ENCODE measurements at regions not wholly inside any gene's neighbourhood (a gene's known extent, or its start where the extent isn't known, plus 50 kb on each side); places are given as distances from the start of the nearest gene placed in this dataset.
A peak's percentile ranks its signal among the peaks of the same experiment; 100 is the strongest.

DNA sequence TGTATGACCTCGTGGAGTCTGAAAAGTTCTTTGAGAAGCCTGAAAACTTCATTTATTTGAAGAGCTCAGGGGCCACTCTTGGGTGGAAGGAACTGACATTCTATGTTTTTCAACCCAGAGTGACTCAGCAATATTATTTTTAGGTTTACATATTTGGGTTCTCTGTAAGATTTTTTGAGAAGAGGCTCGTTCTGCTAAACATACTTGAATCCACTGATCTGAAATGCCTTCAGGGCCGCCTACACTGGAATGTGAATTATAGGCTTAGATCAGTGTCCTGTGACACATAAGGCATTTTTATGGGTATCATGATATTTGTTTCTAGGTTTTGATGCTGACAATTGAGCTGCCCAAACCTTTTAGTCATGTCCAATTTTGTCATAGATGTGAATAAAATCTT lies 86.2 kb downstream of the PSAT1 start:
- TF ChIP-seq GATA2 (IDR thresholded peaks at IDR 0.05; ENCODE audit: low read depth, low read length) (no peak), GATA3 (IDR thresholded peaks at IDR 0.05; ENCODE audit: low read depth, low read length) (no peak)

- no peak for TF ChIP-seq GATA3 (IDR thresholded peaks at IDR 0.05; ENCODE audit: low read depth, low read length)
Observed at GRCh38 chr9:78386348-78386747, 89.4 kb downstream of the PSAT1 start.

GRCh38 chr9:78386773-78387172 lies 89.8 kb downstream of the PSAT1 start:
- TF ChIP-seq GATA3 (IDR thresholded peaks at IDR 0.05; ENCODE audit: low read depth, low read length) (no peak), GATA2 (IDR thresholded peaks at IDR 0.05; ENCODE audit: low read depth, low read length) (no peak)

- TF ChIP-seq GATA3 (IDR thresholded peaks at IDR 0.05; ENCODE audit: low read depth, low read length): no peak
- TF ChIP-seq GATA2 (IDR thresholded peaks at IDR 0.05; ENCODE audit: low read depth, low read length): no peak
Observed at GRCh38 chr9:78393340-78393739, 96.4 kb downstream of the PSAT1 start.

DNA sequence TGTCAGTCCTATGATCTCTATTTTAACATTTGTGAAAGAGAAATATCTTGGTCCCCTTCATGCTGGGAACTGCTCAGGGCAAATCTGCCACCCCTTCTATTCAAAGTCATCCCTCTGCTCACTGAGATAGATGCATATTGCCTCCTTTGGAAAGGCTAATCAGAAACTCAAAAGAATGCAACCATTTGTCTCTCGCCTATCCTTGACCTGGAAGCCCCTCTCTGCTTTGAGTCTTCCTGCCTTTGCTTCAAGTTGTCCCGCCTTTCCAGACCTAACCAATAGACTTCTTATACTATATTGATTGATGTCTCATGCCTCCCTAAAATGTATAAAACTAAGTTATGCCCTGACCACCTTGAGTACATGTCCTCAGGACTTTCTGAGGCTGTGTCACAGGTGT lies 97.0 kb downstream of the PSAT1 start:
- TF ChIP-seq GATA3 (IDR thresholded peaks at IDR 0.05; ENCODE audit: low read depth, low read length) (no peak), GATA2 (IDR thresholded peaks at IDR 0.05; ENCODE audit: low read depth, low read length) (no peak)

DNA sequence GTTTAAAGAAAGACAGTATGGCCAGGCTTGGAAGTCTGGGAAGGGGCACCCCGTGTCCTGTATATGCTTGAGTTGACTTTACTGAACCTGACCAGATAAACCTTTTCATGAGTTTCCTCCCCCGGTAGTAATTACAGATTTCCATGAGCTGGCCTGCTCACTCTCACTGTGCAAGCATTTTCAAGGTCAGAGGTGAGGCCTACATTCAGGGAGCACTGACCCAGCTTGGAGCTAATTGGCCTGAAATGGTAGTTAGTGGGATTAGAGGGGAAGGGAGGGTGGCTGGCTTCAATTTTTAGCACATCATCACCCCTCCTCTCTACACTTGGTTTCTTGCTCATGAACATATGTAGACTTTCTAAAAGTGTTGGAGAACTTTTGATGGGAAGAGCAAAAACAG lies 99.2 kb downstream of the PSAT1 start:
- TF ChIP-seq GATA3 (IDR thresholded peaks at IDR 0.05; ENCODE audit: low read depth, low read length): no peak
- TF ChIP-seq GATA2 (IDR thresholded peaks at IDR 0.05; ENCODE audit: low read depth, low read length): no peak

- TF ChIP-seq GATA3 (IDR thresholded peaks at IDR 0.05; ENCODE audit: low read depth, low read length) (no peak), GATA2 (IDR thresholded peaks at IDR 0.05; ENCODE audit: low read depth, low read length) (no peak)
Observed at GRCh38 chr9:78397045-78397444, 100.1 kb downstream of the PSAT1 start.

- TF ChIP-seq GATA2 (IDR thresholded peaks at IDR 0.05; ENCODE audit: low read depth, low read length) (no peak), GATA3 (IDR thresholded peaks at IDR 0.05; ENCODE audit: low read depth, low read length) (no peak)
Observed at GRCh38 chr9:78397454-78397853, 100.5 kb downstream of the PSAT1 start.

- no peak for TF ChIP-seq GATA2 (IDR thresholded peaks at IDR 0.05; ENCODE audit: low read depth, low read length)
- TF ChIP-seq GATA3 (IDR thresholded peaks at IDR 0.05; ENCODE audit: low read depth, low read length): no peak
Observed at GRCh38 chr9:78399153-78399552, 102.2 kb downstream of the PSAT1 start.

- TF ChIP-seq GATA2 (IDR thresholded peaks at IDR 0.05; ENCODE audit: low read depth, low read length): no peak
Observed at GRCh38 chr9:78400496-78400895, 103.6 kb downstream of the PSAT1 start.

GRCh38 chr9:78405461-78405860 lies 108.5 kb downstream of the PSAT1 start:
- TF ChIP-seq GATA2 (IDR thresholded peaks at IDR 0.05; ENCODE audit: low read depth, low read length): no peak
- TF ChIP-seq GATA3 (IDR thresholded peaks at IDR 0.05; ENCODE audit: low read depth, low read length): no peak

DNA sequence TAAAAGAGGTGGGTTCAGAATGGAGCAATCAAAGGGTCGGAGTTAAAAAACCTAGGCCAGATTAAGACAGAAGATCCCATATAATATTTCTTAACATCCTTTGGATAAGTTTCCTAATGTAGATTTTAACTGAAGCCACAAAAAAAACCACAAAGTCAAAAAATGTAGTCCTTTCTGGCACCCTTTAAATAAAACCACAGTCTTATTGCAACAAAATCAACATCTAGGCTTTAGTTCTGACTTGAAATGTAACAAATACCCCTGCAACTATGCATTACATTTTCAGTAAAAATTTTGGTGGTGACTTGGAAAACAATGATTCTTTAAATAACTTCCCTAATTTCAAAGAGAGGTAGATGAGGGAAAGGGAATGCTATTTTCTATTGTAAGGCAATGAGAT lies 109.2 kb downstream of the PSAT1 start:
- TF ChIP-seq GATA2 (IDR thresholded peaks at IDR 0.05; ENCODE audit: low read depth, low read length): no peak
- TF ChIP-seq GATA3 (IDR thresholded peaks at IDR 0.05; ENCODE audit: low read depth, low read length): no peak

- no peak for TF ChIP-seq GATA2 (IDR thresholded peaks at IDR 0.05; ENCODE audit: low read depth, low read length)
Observed at GRCh38 chr9:78406933-78407332, 110.0 kb downstream of the PSAT1 start.

DNA sequence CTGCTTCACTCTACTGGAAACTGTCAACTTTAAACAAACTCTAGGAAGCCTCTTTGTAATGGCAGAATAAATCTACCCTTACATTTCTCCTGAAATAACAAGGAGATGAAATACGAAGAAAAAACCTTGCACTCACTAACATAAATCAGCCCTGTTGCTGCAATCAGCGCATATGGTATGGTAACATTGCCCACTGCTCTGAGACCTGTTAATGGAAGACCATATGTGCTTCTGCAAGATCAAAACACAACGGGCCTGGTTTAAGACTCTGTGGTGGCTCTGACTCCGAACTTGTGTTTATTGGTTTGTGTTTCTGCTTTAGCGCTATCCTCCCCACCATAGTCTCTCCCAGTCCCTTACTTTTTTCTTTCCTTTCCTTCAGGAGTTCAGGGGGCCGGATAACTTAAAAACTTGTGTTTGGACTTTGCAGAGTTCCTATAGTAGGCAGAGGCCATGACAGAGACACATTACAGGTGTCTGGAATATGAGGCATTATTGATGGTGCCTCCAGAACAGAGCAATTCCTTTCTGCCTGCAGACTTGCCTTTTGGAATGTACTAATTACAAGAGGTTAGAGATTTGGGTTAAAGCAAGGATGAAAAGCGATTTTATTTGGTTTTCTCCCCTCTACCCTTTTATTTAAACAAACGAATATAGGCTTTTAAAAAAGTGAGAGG lies 110.8 kb downstream of the PSAT1 start:
- TF ChIP-seq GATA3 (IDR thresholded peaks at IDR 0.05; ENCODE audit: low read depth, low read length): no peak

DNA sequence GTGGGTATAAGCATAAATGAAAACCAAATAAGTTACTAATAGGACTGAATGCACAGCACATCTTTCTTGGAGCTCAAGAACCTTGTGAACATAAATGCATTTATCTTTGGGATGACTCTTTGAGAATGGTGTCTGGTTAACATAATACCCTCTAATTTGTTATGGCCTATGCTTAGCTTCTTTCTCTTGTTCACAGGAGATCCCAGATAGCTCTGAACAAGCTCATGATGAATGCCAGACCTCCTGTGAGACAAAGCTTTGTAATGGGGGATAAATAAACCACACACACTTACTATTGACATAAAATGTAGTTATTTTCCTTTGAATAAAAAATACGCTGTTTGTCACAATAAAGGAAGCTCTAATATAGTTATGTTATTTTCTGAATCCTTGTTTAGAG lies 111.5 kb downstream of the PSAT1 start:
- TF ChIP-seq GATA3 (IDR thresholded peaks at IDR 0.05; ENCODE audit: low read depth, low read length) (peak; percentile 67; the same call in 1 of the 2 replicates), GATA2 (IDR thresholded peaks at IDR 0.05; ENCODE audit: low read depth, low read length) (peak; percentile 61; the same call in 1 of the 2 replicates)

DNA sequence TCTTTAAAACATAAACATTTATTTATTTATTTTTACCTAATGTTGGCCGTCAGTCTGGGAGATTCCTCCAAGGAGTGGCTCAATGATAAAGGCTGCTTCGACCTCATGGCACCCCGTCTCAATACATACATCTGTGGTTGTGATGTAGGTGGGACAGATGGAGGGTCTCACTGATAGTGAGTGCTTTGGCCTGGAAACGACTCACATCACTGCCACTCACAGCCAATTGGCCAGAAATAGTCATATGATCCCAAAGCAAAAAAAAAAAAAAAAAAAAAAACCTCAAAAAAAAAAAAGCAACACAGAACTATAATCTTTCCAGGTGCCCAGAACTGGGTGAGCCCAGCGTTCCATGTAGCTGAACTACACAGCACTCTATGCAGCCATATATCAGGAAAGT lies 125.4 kb downstream of the PSAT1 start:
- TF ChIP-seq GATA3 (IDR thresholded peaks at IDR 0.05; ENCODE audit: low read depth, low read length) (no peak), GATA2 (IDR thresholded peaks at IDR 0.05; ENCODE audit: low read depth, low read length) (no peak)

Data from SH-SY5Y (cell line).